GM12891 (cell line): ENCODE measurements at regions not wholly inside any gene's neighbourhood (a gene's known extent, or its start where the extent isn't known, plus 50 kb on each side); places are given as distances from the start of the nearest gene placed in this dataset.
A peak's percentile ranks its signal among the peaks of the same experiment; 100 is the strongest.
"Not testable (repeated sequence)": the region's sequence is repeated elsewhere in the genome, so short reads cannot be mapped to it uniquely, and the experiment has no call there.

Experiments
- DNase-seq: peaks from one replicate; pipeline ENCODE4 v3.0.0; 2011; ENCODE audit warnings: low spot score; ENCODE audit not compliant: insufficient read length
- FAIRE-seq: peaks from 2 replicates; lab custom pipeline; 2011; peaks lifted over from hg19 to GRCh38; lab: Jason Lieb, UNC
- PAX5 ChIP-seq: IDR thresholded peaks from 2 replicates; pipeline ENCODE4 v1.6.1; 2011; ENCODE audit warnings: low read length, moderate library complexity, mild to moderate bottlenecking; ENCODE audit not compliant: insufficient read depth, severe bottlenecking
- POLR2A ChIP-seq: IDR thresholded peaks from 2 replicates; pipeline ENCODE4 v1.6.1; 2011; ENCODE audit warnings: low read depth, low read length, control low read depth
- POLR2AphosphoS5 ChIP-seq: IDR thresholded peaks from 2 replicates; pipeline ENCODE4 v1.6.1; 2011; ENCODE audit warnings: low read depth, low read length, control low read depth
- POU2F2 ChIP-seq: IDR thresholded peaks from 2 replicates; pipeline ENCODE4 v1.6.1; 2011; ENCODE audit warnings: low read depth, mild to moderate bottlenecking, control low read depth, low read length, moderate library complexity
- SPI1 ChIP-seq: IDR thresholded peaks from 2 replicates; pipeline ENCODE4 v1.6.1; 2011; ENCODE audit warnings: low read depth, low read length, control low read depth
- TAF1 ChIP-seq: IDR thresholded peaks from 2 replicates; pipeline ENCODE4 v1.6.1; 2011; ENCODE audit warnings: low read depth, low read length, control low read depth

DNA sequence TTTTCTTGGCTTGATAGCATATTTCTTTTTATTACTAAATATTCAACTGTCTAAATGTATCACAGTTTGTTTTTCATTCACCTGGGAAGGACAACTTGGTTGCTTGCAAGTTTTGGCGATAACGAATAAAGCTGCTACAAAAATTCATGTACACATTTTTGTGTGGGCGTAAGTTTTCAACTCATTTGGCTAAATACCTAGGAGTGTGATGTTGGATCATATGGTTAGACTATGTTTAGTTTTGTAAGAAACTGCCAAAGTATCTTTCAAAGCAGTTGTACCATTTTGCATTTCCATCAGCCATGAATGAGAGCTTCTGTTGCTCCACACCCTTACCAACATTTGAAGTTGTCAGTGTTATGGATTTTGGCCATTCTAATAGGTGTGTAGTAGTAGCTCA is 428.0 kb downstream of the ACTL7B start:
- no peak for FAIRE-seq
- TF ChIP-seq POU2F2 (no peak), PAX5 (no peak), POLR2A (no peak), POLR2AphosphoS5 (no peak), TAF1 (no peak), SPI1 (no peak)
- DNase-seq: no peak

DNA sequence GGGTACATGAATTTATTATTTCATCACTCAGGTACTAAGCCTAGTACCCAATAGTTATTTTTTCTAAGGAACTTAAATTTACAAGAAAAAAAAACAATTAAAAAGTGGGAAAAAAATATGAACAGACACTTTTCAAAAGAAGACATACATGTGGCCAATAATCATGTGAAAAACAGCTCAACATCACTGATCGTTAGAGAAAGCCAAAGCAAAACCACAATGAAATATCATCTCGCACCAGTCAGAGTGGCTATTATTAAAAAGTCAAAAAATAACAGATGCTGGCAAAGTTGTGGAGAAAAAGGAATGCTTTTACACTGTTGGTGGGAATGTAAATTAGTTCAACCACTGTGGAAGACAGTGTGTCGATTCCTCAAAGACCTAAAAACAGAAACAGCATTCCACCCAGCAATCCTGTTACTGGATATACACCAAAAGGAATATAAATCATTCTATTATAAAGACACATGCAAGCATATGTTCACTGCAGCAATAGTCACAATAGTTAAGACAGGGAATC is 429.3 kb downstream of the ACTL7B start:
- not testable (repeated sequence) for DNase-seq, FAIRE-seq

- no peak for DNase-seq
Measured at GRCh38 chr9:108423433-108423832, 432.4 kb downstream of the ACTL7B start.

DNA sequence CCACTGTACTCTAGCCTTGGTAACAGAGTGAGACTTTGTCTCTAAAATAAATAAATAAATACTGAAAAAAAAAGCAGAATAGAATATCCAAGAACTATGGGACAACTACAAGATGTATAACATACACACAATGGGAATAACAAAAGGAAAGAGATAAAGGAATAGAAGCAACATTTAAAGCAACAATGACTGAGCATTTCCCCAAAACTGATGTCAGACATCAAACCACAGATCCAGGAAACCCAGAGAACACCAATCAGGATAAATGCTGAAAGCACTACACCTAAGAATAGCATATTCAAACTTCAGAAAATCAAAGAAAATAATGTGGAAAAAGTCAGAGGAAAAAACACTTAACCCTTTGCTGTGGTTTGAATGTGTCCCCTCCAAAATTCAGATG is 436.4 kb downstream of the ACTL7B start:
- TF ChIP-seq POLR2AphosphoS5 (no peak), TAF1 (no peak), POU2F2 (no peak), PAX5 (no peak), POLR2A (no peak), SPI1 (no peak)
- FAIRE-seq (no peak), DNase-seq (no peak)

More at GRCh38 chr9:108423433-108423832, 432.4 kb downstream of the ACTL7B start:
- FAIRE-seq: no peak
- no peak for TF ChIP-seq POU2F2
- no peak for TF ChIP-seq TAF1
- TF ChIP-seq PAX5: no peak
- TF ChIP-seq POLR2A: no peak
- TF ChIP-seq POLR2AphosphoS5: no peak
- TF ChIP-seq SPI1: no peak

- TF ChIP-seq TAF1 (no peak), POU2F2 (no peak), POLR2AphosphoS5 (no peak), PAX5 (no peak), POLR2A (no peak), SPI1 (no peak)
- DNase-seq: no peak
- FAIRE-seq: no peak
Measured at GRCh38 chr9:108417726-108418125, 438.1 kb downstream of the ACTL7B start.

DNA sequence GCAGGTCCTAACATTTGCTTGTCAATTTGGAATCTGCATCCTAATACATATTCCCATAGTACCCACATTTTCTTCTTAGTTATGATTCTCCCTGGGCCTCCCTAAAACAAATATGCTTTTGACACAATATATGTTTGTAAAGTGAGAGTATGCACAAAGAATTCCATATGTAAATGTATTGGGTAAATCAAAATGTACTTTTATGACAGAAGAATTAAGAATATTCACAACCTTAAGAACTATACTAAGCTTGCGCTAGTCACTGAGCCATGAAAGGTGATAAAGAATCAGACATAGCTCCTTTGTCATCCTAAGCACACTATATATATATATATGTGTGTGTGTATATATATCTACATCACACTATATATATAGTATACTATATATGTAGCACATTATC is 438.5 kb downstream of the ACTL7B start:
- DNase-seq: no peak
- no peak for FAIRE-seq
- TF ChIP-seq POLR2AphosphoS5 (no peak), POLR2A (no peak), SPI1 (no peak), TAF1 (no peak), POU2F2 (no peak), PAX5 (no peak)

GRCh38 chr9:108416324-108416723 is 439.5 kb downstream of the ACTL7B start:
- FAIRE-seq (no peak), DNase-seq (no peak)
- no peak for TF ChIP-seq TAF1
- TF ChIP-seq POLR2AphosphoS5: no peak
- TF ChIP-seq PAX5: no peak
- TF ChIP-seq SPI1: no peak
- no peak for TF ChIP-seq POLR2A
- TF ChIP-seq POU2F2: no peak

DNA sequence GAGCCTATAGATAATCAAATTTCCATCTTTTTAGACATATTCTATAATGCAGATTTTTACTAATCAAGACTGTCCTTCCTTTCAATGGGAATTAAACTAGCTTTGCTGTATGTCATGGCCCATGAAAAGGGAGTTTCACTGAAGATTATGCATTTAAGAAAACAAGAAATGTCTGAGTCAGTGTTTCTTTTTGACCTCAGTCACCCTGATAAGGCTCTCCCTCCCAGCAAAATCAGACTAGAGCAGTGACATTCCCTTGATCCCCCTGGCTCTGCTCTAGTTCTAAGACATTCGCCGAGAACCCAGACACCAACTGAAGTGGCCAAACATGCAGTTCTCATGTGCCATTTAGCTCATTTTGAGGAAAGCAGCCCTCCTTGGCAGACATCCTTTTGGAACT is 442.0 kb downstream of the ACTL7B start:
- DNase-seq (no peak), FAIRE-seq (no peak)
- TF ChIP-seq POLR2AphosphoS5 (no peak), POU2F2 (no peak), SPI1 (no peak), TAF1 (no peak), POLR2A (no peak), PAX5 (no peak)

GRCh38 chr9:108412755-108413154 is 443.0 kb downstream of the ACTL7B start:
- TF ChIP-seq PAX5 (no peak), POLR2A (no peak)
- DNase-seq (no peak), FAIRE-seq (no peak)

GRCh38 chr9:108411632-108412031 is 444.2 kb downstream of the ACTL7B start:
- TF ChIP-seq POU2F2 (no peak), POLR2AphosphoS5 (no peak), PAX5 (no peak), SPI1 (peak; percentile 23; the same call in 1 of the 2 replicates)
- DNase-seq: no peak
- FAIRE-seq: no peak

- no peak for DNase-seq
- no peak for FAIRE-seq
- TF ChIP-seq POU2F2: no peak
Measured at GRCh38 chr9:108410161-108410560, 445.6 kb downstream of the ACTL7B start.
